ENCODE measurements at regions not wholly inside any gene's neighbourhood (a gene's known extent, or its start where the extent isn't known, plus 50 kb on each side); places are given as distances from the start of the nearest gene placed in this dataset.

DNA sequence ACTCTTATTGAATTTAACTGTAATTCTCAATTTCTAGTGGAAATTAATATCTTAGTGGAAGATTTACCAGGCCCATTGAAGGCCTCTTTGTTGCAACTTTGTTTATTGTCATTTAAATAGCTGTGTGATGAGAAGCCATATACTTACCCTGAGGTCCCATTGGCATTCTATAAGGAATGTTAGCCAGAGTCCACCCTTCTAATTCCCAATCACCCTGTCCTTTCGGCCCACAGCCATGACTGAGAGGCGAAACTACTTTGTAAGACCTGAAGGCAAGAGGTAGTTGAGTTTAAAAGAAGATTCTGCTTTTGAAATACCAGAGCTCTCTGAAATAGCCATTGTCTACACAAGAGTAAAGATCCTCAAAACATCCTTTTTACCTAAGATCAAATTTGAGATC is 290.5 kb upstream of the RARB start:
- H3K36me3 ChIP-seq, result no peaks in the 10 kb centered on the region
- no peak for TF ChIP-seq CTCF (IDR thresholded peaks at IDR 0.05)
- DNase-seq (ENCODE audit: low spot score), result no peak
- no peak overlapping the region for H3K27ac ChIP-seq
- peaks cover 0 to 5% of the 10 kb centered on the region in 2 donors for H3K9me3 ChIP-seq
- no peaks in the 10 kb centered on the region for H3K27me3 ChIP-seq
- H3K4me3 ChIP-seq, result no peak overlapping the region
- no peaks in the 10 kb centered on the region for H3K4me1 ChIP-seq

GRCh38 chr3:25139267-25139666 is 288.8 kb upstream of the RARB start:
- no peaks in the 10 kb centered on the region for H3K36me3 ChIP-seq
- no peak for TF ChIP-seq CTCF (IDR thresholded peaks at IDR 0.05)
- no peak overlapping the region for H3K4me3 ChIP-seq
- no peaks in the 10 kb centered on the region for H3K27me3 ChIP-seq
- H3K9me3 ChIP-seq, result peaks cover 0 to 5% of the 10 kb centered on the region in 2 donors
- H3K4me1 ChIP-seq, result no peaks in the 10 kb centered on the region
- H3K27ac ChIP-seq, result no peak overlapping the region
- DNase-seq (ENCODE audit: low spot score), result no peak

- no peak for TF ChIP-seq CTCF (IDR thresholded peaks at IDR 0.05)
These were observed 285.3 kb upstream of the RARB start for GRCh38 chr3:25142609-25143355.

DNA sequence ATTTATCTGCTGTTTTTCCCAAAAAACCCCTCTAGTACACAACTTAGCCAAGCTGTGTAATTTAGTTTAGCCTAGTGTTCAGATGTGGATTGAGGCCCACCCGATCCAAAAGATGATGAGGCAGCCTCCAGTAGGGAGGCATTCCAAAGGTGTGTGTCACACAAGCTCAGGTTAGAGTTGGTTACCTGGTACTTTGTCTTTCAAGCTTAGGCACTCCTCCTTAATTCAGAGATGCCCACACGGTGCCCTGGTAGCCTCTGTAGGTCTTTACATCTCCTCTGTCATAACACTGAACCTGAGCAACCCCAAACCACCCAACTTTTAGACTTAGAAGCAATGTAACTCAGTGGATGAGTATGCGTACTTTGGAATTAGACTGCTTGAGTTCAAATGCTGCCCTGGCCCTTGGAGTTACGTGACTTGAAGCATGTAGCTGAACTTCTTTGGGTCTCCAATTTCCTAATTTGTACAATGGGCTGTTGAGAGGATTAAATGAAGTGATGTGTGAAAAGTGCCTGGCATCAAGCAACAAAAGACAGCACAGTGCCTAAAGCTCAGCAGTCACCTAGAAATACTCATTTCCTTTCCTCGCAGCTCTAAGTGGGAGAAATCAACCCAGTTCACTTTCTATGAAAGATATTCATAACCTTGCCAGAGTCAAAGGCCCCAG is 284.6 kb upstream of the RARB start:
- Histone ChIP-seq H3K27ac (no peak overlapping the region), H3K27me3 (no peaks in the 10 kb centered on the region), H3K4me1 (no peaks in the 10 kb centered on the region), H3K36me3 (no peaks in the 10 kb centered on the region), H3K4me3 (no peak overlapping the region), H3K9me3 (peaks cover 0 to 5% of the 10 kb centered on the region in 2 donors)
- no peak for TF ChIP-seq CTCF (IDR thresholded peaks at IDR 0.05)
- DNase-seq (ENCODE audit: low spot score), result no peak

More at GRCh38 chr3:25142609-25143355, 285.3 kb upstream of the RARB start:
- Histone ChIP-seq H3K27me3 (no peaks in the 10 kb centered on the region), H3K27ac (no peak overlapping the region), H3K9me3 (peaks cover 0 to 5% of the 10 kb centered on the region in 2 donors), H3K4me1 (no peaks in the 10 kb centered on the region), H3K4me3 (no peak overlapping the region), H3K36me3 (no peaks in the 10 kb centered on the region)
- no peak for DNase-seq (ENCODE audit: low spot score)

GRCh38 chr3:25144430-25144829 is 283.6 kb upstream of the RARB start:
- no peaks in the 10 kb centered on the region for H3K27me3 ChIP-seq
- H3K4me3 ChIP-seq, result no peak overlapping the region
- peaks cover 0 to 4% of the 10 kb centered on the region in 2 donors for H3K9me3 ChIP-seq
- no peak for DNase-seq (ENCODE audit: low spot score)
- no peaks in the 10 kb centered on the region for H3K4me1 ChIP-seq
- no peaks in the 10 kb centered on the region for H3K36me3 ChIP-seq
- TF ChIP-seq CTCF (IDR thresholded peaks at IDR 0.05), result no peak
- no peak overlapping the region for H3K27ac ChIP-seq

All from right atrium auricular region (tissue), 2 donors.